HG02884 (cell line): ENCODE measurements at regions not wholly inside any gene's neighbourhood (a gene's known extent, or its start where the extent isn't known, plus 50 kb on each side); places are given as distances from the start of the nearest gene placed in this dataset.
"Not testable (repeated sequence)": the region's sequence is repeated elsewhere in the genome, so short reads cannot be mapped to it uniquely, and the experiment has no call there.

Experiments used
- ATAC-seq: cut with Tn5 transposase; IDR thresholded peaks from one replicate; pipeline ENCODE4 v1.9.1; 2021; ENCODE audit warnings: mild to moderate bottlenecking, moderate library complexity; ENCODE audit not compliant: unreplicated experiment

DNA sequence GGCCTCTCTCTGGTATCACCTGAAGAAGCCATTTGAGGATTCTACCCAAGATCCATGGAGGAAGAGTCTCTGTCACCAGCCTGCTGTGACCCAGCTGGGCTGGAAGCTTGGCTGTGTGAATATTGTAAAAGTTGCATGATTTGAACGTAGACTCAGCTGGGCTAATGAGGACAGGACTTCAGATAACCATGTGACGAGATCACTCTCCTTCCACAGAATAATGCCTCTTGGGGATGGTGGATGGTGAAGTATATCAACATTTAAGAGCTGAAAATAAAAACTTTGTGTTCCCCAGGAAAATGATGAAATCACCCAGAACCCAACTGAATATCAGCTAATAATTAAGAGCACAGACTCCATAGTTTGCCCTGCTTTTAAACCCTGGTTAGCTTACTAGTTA is 427.9 kb downstream of the CD83 start:
- no peak for ATAC-seq

DNA sequence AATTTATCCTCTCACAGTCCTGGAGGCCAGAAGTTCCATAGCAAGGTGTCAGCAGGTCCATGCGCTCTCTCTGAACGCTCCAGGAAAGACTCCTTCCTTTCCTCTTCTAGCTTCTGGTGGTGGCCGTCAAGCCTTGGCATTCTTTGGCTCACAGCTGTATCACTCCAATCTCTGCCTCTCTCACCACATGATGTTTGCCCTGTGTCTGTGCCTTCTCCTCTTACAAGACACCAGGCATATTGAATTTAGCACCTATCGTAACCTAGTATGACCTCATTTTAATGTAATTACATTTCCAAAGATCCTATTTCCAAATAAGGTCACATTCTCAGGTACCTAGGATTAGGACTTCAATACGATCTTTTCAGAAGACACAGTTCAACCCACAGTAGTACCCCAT is 428.5 kb downstream of the CD83 start:
- ATAC-seq, result no peak

DNA sequence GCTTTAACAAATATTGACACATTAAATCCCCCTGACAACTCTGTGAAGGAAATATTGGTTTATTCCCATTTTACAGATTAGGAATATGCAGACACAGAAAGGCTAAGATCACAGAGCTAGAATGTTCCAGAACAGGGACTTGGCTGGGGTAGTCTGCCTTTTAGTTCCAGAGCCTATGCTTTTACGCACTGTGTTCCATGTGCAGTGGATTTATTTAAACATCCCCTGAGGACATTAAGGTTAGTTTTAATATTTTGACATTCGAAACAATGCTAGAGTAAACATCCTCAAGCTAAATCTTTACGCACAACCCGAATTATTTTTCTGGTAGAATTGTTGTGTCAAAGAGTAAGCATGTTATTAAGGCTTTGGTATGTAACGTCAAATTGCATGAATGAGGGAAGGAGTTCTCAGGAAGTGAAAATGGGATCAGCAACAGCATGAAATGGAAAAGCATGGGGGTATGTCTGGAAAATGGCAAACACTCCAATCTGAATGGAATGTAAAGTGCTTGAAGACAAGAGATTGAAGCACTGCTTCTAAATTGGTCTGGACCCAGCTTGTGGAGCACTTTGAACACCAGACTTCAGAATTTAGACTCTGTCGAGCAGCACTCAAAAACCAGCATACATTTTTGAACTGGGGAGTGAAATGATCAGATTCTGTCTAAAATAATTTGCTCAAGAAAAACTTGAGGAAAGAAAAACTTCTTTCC is 429.9 kb downstream of the CD83 start:
- ATAC-seq, result no peak

DNA sequence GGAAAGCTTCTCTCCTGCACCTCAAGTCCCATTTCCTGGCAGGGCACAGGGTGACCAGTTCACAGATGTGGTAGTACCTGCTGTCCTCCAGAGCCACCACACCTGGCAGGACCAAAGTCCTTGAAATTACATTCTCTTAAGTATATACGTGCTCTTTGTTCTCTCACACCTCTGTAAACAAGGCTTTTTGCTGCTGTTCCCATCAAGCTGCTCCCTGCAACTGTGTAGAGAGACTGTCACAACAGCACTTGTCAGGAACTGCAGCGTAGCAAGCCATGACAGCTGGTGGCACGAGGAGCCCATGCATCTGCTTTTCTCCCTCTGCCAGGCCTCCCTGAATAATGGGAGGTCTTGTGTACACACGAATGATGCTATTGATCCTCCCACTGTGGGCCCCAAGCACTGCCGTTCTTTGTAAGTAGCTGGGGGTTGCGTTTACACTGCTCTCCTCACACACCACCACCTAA is 431.8 kb downstream of the CD83 start:
- no peak for ATAC-seq

DNA sequence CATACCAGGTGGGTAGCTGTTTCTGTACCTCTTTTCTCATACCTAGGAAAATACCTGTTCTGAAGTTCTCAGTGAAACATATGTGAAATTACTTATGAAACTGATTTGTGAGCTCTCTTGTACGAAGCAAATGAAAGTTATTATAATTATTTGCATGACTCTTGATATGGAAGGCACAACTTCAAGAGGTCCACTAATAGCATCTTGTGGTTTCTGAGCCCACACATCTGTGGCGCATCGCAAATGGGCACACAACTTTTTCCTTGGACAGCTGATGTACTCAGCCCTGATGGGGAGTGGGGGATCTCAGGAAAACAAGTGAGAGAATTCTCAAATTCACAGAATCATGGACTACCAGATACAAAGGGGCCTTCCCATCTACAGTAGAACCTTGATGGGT is 432.3 kb downstream of the CD83 start:
- ATAC-seq, result no peak

DNA sequence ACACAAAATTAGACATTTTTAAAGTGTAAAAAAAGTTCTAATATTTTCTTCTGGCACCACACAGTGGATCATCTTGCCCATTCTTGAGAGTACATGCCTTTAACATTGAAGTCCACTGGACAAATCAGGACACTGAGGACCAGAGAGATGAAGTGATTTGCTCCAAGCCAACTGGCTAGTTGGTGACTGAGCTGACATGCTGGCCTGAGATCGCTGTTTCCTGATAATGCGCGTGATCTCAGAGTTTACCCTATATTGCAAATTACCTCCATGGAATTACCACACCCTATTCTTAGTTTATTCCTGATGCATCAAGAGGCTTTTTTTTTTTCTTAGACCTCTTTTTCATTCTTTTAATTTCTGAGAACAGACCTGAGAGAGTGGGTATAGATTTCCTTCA is 432.8 kb downstream of the CD83 start:
- ATAC-seq, result no peak

DNA sequence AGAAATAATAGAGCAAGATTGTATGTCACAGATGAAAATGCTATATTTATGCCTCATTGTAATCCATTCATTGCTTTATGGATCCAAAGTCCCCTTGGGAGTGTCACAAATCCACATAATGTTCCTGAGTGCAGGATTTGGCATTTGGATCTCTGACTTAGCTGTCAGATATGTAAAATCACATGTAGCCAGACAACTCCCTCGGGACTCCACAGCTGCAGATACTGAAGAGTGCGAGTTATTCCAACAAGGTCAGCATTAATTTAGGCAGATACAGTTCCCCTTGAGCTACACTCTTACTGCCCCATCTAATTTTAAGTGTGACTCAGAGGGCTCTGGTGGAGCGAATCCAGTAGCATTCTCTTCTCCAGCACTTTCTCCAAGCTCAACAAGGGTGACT is 433.2 kb downstream of the CD83 start:
- ATAC-seq, result no peak

DNA sequence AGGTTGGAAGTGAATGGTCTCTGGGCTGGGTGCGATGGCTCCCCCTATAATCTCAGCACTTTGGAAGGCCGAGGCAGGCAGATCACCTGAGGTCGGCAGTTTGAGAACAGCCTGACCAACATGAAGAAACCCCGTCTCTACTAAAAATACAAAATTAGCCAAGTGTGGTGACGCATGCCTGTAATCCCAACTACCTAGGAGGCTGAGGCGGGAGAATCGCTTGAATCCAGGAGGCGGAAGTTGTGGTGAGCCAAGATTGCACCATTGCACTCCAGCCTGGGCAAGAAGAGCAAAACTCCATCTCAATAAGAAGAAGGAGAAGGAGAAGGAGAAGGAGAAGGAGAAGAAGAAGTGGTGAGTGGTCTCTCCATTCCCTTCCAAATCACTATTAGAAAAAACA is 434.0 kb downstream of the CD83 start:
- not testable (repeated sequence) for ATAC-seq

DNA sequence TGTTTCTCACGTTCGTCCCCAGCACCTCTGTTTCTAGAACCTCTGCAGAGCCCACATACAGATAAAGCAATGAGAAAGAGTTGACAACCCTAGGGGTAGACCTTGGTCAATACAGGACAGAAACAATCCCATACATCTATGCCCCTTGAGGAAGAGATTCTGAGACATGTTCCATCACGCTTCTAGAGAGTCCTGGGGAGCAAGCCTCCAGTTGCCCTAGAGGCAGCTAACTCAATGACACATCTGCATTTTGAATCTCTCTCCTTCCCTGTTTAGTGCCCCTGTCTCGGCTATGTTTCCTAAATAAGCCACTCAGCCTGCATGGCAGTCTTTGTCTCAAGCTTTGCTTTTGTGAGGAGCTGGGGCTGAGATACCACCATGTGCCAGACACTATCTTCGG is 435.3 kb downstream of the CD83 start:
- ATAC-seq, result no peak

DNA sequence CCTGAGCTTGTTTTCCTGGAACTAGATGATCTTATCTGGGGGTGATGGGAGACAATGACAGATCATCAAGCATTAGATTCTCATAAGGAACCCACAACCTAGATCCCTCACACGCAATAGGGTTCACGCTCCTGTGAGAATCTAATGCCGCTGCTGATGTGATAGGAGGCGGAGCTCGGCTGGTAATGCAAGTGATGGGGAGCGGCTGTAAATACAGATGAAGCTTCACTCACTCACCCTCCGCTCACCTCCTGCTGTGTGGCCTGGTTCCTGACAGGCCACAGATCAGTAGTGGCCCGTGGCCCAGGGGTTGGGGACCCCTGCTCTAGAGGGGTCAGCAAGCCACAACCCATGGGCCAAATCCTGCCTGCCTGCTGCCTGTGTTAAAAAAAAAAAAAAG is 435.9 kb downstream of the CD83 start:
- ATAC-seq, result no peak

DNA sequence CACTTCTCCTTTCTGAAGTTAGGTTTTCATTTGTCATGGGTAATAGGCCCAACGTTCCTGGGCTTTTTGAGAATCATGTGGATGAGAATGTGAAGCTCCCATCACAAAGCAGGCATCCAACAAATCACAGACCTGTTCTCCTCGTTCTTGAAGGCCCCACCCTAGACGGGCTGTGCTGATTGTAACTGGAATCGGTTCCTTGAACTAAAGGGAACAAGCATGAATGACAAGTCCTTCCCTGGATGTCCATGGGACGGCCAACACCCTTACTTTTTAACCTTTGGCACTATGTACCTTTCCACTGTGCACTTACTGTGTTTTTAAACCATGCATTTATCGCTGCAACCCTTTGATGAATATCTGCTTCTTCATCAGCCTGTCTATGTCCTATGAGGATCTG is 438.2 kb downstream of the CD83 start:
- ATAC-seq, result no peak

DNA sequence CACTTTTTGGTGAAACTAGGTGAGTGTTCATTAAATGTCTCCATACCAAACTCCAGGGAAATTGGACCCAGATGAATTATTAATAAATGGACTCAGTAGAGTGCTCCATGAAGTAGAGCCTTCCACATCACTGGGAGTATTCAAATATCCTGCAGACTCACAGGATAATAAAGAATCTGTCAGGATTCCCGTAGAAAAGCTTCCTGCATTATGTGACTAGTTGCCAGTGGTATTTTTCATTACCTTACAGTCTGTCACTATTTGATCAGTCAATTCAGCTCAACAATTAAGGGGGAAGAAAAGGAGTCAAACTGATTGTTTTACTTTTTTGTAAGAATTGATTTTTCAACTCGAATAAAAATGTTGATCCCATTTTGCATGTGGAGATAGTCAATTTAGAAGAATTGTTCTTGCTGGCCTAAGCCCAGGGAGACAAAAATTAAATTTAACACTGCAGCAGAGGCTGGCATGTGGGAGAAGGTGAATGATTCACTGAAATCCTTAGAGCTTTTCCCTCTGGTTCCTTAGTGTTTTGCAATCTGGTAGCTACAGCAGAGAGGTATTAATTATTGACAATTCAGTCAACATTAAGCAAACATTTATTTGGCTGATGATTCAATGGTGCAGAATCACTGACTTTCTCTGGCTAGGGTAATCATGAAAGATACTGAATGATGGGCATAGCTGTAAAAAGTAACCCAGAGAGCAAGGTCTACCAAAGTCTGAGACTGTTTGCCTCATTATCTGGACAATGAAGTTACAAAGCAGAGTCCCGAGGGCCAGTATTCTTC is 442.4 kb downstream of the CD83 start:
- no peak for ATAC-seq

DNA sequence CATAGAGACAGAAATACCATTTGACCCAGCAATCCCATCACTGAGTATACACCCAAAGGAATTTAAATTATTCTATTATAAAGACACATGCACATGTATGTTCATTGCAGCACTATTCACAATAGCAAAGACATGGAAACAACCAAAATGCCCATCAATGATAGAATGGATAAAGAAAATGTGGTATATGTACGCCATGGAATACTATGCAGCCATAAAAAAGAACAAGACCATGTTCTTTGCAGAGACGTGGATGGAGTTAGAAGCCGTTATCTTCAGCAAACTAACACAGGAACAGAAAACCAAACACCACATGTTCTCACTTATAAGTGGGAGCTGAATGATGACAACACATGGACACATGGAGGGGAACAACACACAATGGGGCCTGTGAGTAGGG is 444.0 kb downstream of the CD83 start:
- not testable (repeated sequence) for ATAC-seq

DNA sequence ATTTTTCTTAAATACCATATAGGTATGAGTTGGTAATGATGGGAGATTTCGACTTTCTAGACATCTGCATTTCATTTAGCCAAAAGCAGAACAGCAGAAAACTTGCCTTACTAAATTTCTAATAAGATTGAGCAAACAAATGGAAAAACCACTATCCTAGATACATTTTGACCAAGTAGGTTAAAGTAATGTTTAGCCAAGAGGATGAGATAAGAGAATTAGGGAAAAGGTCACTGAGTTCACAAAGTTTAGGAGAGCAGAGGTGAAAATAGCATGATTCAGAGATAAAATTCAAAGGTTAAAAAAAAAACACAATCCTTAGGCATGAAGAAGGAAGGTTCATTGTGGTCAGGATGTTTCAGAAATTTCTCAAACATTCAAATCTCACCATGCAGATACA is 450.3 kb downstream of the CD83 start:
- ATAC-seq, result no peak

DNA sequence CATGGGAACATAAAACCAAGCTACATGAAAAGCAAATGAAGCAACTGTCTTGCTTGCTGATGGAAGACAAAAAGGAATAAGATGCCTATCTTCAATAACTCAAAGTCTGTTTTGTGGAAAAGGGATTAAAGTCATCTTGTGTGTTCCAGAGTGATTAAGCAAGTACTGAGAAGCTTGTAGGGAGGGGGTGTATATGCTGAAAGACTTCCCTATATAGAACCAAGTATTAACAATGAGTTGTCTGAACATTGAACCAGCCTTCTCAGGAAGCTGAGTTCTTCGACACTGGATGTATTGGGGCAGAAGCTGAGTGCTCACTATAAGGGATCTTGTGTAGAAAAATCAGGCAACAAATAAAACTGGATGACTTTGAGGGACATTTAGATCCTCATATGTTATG is 451.8 kb downstream of the CD83 start:
- no peak for ATAC-seq

DNA sequence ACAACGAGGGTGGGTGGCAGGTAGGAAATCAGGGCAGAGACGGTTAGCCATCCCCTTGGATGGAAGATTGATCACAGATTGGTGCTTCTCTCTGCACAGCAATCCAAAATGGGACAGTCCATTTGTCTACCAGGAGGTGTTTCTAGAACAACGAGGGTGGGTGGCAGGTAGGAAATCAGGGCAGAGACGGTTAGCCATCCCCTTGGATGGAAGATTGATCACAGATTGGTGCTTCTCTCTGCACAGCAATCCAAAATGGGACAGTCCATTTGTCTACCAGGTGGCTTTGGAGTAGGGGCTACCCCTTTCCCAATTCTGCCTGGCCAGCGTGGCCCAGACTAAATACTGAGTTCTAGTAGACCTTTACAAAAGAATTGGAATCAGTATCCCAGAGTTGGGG is 452.3 kb downstream of the CD83 start:
- ATAC-seq, result not testable (repeated sequence)

DNA sequence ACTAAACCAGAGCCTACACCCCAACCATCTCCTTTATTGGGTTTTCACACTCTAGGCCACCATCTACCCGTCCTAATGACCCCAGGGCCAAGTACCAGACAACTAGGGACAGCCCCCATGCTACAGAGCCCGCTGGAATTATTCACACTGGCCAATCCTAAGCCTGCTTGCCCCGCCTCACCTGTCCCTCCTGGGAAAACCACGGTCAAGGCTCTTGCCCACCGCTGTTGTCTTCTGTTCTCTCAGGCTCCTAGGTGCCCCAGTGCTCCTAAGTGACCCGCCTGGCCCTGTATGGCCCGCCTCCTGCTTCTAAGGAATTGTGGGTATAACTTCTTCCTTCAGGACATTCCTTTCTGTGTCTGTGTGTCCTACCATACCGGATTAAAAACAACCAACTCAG is 453.4 kb downstream of the CD83 start:
- no peak for ATAC-seq

DNA sequence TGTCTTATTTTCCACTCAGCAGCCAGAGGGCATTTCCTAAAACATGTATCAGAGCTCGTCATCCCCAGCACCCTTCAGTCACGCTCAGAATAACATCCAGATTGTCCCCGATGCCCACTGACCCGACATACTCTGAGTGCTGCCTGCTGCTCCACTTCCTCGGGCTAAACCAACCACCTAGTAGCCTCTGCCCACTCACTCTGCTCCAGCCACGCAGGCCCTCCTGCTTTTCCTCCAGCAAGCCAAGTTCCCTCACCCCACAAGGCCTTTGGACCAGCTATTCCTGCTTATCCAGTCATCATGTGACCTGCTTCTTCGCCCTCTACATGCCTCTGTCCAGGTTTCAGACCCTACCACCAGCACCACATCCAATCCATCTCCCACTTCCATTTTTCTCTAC is 454.2 kb downstream of the CD83 start:
- ATAC-seq, result no peak

DNA sequence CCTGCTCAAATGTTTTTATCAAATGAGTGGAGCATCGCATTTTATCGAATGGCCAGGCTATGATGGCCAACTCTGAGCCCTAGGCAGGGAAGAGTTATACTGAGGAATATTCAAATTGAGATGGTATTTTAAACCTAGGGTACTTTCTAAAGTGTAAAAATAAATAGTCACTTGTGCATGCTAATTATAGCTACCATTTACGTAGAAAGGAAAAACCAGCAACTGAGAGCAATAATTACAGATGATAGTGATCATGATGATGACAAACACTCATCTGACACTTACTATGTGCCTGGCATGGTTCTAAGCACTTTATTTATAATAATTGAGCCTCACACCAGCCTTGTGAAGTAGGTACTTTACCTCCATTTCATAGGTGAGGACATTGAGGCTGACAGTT is 455.7 kb downstream of the CD83 start:
- no peak for ATAC-seq

DNA sequence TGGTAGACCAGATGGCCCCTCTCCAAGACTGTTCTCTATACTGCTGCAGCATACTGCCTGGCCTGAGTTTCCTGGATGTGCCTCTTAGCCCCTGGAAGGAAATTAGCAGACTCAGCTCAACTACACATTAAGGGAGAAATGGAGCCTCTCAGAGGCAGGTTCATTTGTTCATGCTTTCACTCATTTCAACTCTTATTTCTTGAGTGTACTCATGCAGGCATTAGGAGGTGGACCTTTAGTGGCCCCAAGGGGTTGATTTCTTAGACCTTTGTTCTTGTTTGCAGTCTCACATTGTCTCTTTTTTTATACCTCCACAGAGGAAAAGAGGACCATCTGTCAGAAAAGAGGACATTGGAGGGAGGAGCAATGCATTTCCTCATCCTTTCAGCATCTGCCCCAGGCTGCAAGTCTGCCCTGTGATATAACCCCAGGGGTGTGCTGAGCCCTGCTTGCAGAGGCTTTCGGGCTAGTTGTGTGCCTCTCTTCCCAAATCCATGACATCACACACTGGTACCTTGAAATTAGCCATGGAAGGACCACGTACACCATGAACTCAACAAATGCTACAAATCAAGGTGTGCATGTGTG is 456.2 kb downstream of the CD83 start:
- ATAC-seq, result no peak

DNA sequence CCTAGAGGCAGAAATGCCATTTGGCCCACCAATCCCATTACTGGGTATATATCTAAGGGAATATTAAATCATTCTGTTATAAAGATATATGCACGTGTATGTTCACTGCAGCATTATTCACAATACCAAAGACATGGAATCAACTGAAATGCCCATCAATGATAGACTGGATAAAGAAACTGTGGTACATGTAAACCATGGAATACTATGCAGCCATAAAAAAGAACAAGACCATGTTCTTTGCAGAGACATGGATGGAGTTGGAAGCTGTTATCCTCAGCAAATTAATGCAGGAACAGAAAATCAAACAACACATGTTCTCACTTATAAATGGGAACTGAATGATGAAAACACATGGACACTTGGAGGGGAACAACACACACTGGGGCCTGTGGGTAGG is 458.4 kb downstream of the CD83 start:
- no peak for ATAC-seq

DNA sequence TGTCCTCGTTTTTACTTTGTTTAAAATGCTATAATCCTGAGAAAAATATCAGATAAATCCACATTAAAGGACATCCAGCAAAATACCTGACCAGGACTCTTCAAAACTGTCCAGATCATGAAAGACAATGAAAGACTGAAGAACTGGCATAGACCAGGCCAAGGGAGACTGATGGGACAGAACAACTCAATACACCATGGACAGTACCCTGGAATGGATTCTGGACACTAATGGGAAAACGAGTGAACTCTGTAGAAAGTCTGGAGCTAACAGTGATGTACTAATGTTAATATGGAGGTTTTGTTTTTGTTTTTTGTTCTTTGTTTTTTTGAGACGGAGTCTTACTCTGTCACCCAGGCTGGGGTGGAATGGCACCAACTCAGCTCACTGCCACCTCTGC is 461.4 kb downstream of the CD83 start:
- no peak for ATAC-seq
